K562 (cell line): ENCODE measurements at regions not wholly inside any gene's neighbourhood (a gene's known extent, or its start where the extent isn't known, plus 50 kb on each side); places are given as distances from the start of the nearest gene placed in this dataset.

ENCODE experiments used
- CHD4 ChIP-seq: fragments of 200-600 bp; sonication (generic); IDR thresholded peaks from 3 replicates; pipeline ENCODE4 v1.6.1; 2012; ENCODE audit warnings: low read depth, mild to moderate bottlenecking, mixed read lengths, low read length, inconsistent platforms; ENCODE audit not compliant: insufficient read depth, insufficient replicate concordance, poor library complexity, severe bottlenecking
- ETV1 ChIP-seq: fragments of 450-650 bp; conservative IDR thresholded peaks from 2 replicates; pipeline ENCODE4 v1.6.1; 2016; ENCODE audit warnings: missing genetic modification characterization, control low read depth, low read depth, missing compliant biosample characterization
- FOXJ2 ChIP-seq: fragments of 200-800 bp; sonication (Bioruptor generic); IDR thresholded peaks from 2 replicates; pipeline ENCODE4 v1.6.1; 2016; ENCODE audit warnings: missing genetic modification characterization, missing compliant biosample characterization
- MTA3 ChIP-seq: fragments of 450-650 bp; formaldehyde crosslinking; IDR thresholded peaks from 2 replicates; pipeline ENCODE4 v1.6.1; 2017; ENCODE audit warnings: mild to moderate bottlenecking, borderline replicate concordance
- RFX7 ChIP-seq: fragments of 250-450 bp; sonication (Bioruptor Pico); IDR thresholded peaks from 2 replicates; pipeline ENCODE4 v1.5.1; 2021; ENCODE audit warnings: mild to moderate bottlenecking
- SRF ChIP-seq, 2 experiments: fragments of 250-450, 450-650 bp in 1 of 2; sonication (Bioruptor Pico) in 1 of 2; sonication (generic) in 1 of 2; formaldehyde crosslinking; IDR thresholded peaks; 2 replicates each; pipeline versions ENCODE4 v1.5.0 to v1.5.1; 2020 to 2022; ENCODE audit warnings: mild to moderate bottlenecking in 1 of 2, missing genetic modification reagents in 1 of 2

DNA sequence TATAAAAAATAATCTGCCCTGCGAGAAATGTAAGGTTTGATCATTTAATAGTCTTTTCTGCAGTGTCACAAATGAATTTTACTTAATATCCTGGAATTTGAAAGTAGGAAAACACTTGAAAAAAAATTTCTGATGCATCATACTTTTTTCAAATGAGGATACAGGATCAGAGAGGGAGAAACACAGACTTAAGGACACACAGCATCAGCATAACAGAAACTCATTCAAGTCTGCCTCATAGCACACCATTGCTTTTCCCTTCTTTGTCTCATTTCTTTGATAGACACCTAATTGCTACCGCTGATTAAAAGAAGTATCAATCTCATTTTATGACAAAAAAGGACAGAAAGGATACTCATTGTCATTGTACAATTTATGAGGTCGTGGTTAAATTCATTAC lies 319.0 kb downstream of the TMEM114 start:
- TF ChIP-seq SRF (CRISPR knock-in tag; IDR thresholded peaks at IDR 0.05) (no peak), RFX7 (CRISPR knock-in tag) (no peak), MTA3 (no peak), FOXJ2 (no peak), CHD4 (no peak), ETV1 (tag) (no peak)
